Tibial artery (tissue), 4 donors: ENCODE measurements at regions not wholly inside any gene's neighbourhood (a gene's known extent, or its start where the extent isn't known, plus 50 kb on each side); places are given as distances from the start of the nearest gene placed in this dataset.

Source experiments
- DNase-seq, 2 donors: peaks; one replicate each; pipeline ENCODE4 v3.0.0-alpha.2; 2019
- H3K27ac ChIP-seq, 2 donors: fragments of 200-600 bp; sonication (generic) in 1 of 2; 1 replicate in 1 of 2; 2 replicates in 1 of 2; pipeline ENCODE4 v1.5.1; 2018 to 2019; ENCODE audit warnings: mild to moderate bottlenecking in 1 of 2
- H3K27me3 ChIP-seq, 2 donors: fragments of 200-600 bp; sonication (generic) in 1 of 2; one replicate each; pipeline versions ENCODE4 v1.5.1 to v1.6.0; 2016 to 2019
- H3K36me3 ChIP-seq, 3 donors: fragments of 200-600 bp; sonication (generic) in 2 of 3; one replicate each; pipeline ENCODE4 v1.5.1; 2016 to 2019; ENCODE audit warnings: mild to moderate bottlenecking in 2 of 3
- H3K4me1 ChIP-seq, 4 donors: fragments of 200-600 bp; sonication (generic) in 2 of 4; 1 replicate in 3 of 4; 2 replicates in 1 of 4; pipeline ENCODE4 v1.5.1; 2016 to 2019
- H3K4me3 ChIP-seq, 2 donors: fragments of 200-600 bp; sonication (generic) in 1 of 2; 1 replicate in 1 of 2; 2 replicates in 1 of 2; pipeline ENCODE4 v1.5.1; 2018 to 2019; ENCODE audit warnings: mild to moderate bottlenecking in 2 of 2
- H3K9me3 ChIP-seq, 3 donors: fragments of 200-600 bp; sonication (generic) in 1 of 3; one replicate each; pipeline ENCODE4 v1.5.1; 2016 to 2019
- CTCF ChIP-seq, 2 experiments: fragments of 200-600 bp in 1 of 2; fragments of 450-650 bp in 1 of 2; IDR thresholded peaks; one replicate each; pipeline ENCODE4 v1.5.1; 2017 to 2019; ENCODE audit warnings: antibody characterized with exemption in 2 of 2, mild to moderate bottlenecking in 1 of 2, moderate library complexity in 1 of 2
- intact Hi-C: fragments of 100-400 bp; cut with DNase I; formaldehyde crosslinking; loops from one replicate; pipeline ENCODE4 v1.15.0; 2023; ENCODE audit warnings: low total_unique reads

DNA sequence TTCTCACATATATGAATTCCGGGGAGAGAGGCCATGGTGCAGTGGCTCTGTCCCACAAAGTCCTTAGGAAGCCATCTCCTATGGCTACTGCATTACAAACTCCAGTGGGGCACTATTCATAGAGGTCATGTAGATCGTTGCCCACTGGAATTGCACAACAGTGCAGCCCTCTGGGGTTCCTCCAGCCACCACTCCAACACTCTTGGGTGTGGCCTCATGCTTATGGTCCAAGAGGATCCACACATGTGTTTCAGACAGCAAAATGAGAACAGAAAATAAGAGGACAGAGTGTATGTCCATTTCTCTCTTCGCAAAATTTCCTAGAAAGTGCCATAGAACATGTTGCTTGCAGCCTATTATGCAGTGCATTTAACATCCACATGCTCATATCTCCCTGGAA lies 444.2 kb upstream of the FAM241A start:
- H3K27me3 ChIP-seq, result no peaks in the 10 kb centered on the region
- no peak overlapping the region for H3K4me3 ChIP-seq
- H3K36me3 ChIP-seq, result no peaks in the 10 kb centered on the region
- TF ChIP-seq CTCF (IDR thresholded peaks at IDR 0.05), result no peak
- peaks cover 0 to 19% (median 0%) of the 10 kb centered on the region in 4 donors for H3K4me1 ChIP-seq
- no peak overlapping the region for H3K27ac ChIP-seq
- DNase-seq, result no peak
- intact Hi-C loops, result no loop called here
- H3K9me3 ChIP-seq, result no peaks in the 10 kb centered on the region

DNA sequence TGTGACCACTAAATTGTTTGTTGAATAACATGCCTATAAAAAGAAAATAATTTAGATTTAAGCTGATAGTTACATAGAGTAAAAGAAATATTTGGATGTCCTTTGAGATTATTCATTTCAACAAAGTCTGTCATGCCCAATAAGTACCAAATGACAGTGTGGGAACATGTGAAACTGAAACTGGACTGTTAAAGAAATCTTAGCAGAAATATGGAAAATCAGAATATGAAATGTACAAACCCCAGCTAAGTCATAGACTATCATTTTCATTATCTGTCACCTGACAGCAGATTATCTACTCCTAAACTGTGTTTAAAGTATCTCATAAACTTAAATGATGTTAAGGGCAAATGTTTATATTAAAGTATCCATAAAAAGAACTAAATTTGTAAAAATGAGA lies 437.8 kb upstream of the FAM241A start:
- intact Hi-C loops, result no loop called here
- Histone ChIP-seq H3K9me3 (no peaks in the 10 kb centered on the region), H3K4me3 (no peak overlapping the region), H3K4me1 (no peaks in the 10 kb centered on the region), H3K36me3 (no peaks in the 10 kb centered on the region), H3K27ac (no peak overlapping the region), H3K27me3 (no peaks in the 10 kb centered on the region)
- TF ChIP-seq CTCF (IDR thresholded peaks at IDR 0.05), result no peak
- no peak for DNase-seq

DNA sequence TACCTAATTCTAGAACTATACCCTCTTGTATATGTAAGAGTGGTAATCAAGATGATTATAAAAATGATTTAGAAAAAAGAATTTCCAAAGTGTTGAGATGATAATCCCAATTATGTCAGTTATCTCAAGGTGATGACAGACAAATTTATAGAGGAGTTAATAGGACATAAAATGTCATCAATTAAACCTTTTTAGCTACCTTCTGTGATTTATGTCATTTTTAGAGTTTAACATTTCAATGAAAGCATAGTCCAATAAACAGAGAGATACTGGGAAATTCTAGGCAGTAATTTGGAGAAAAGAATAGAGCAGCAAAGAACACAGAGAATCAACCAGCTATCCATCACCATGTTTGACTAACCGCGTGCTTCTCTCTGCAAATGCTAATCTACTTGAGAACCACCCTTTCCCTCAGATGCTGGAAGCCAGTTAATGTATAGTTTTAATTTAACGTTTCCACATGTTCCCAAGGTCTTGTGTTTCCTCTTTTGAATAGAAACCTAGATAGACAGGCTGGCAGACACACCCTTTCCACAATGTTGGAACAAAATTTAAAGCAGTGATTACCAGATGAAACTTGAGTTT lies 433.1 kb upstream of the FAM241A start:
- Histone ChIP-seq H3K36me3 (no peaks in the 10 kb centered on the region), H3K27ac (no peak overlapping the region), H3K4me1 (no peaks in the 10 kb centered on the region), H3K4me3 (no peak overlapping the region), H3K27me3 (no peaks in the 10 kb centered on the region), H3K9me3 (no peaks in the 10 kb centered on the region)
- no peak for TF ChIP-seq CTCF (IDR thresholded peaks at IDR 0.05)
- intact Hi-C loops, result no loop called here
- DNase-seq, result no peak

- Histone ChIP-seq H3K36me3 (no peaks in the 10 kb centered on the region), H3K4me3 (no peak overlapping the region), H3K27me3 (no peaks in the 10 kb centered on the region), H3K4me1 (no peaks in the 10 kb centered on the region), H3K9me3 (no peaks in the 10 kb centered on the region), H3K27ac (no peak overlapping the region)
- no peak for DNase-seq
- intact Hi-C loops, result no loop called here
- TF ChIP-seq CTCF (IDR thresholded peaks at IDR 0.05), result no peak
These were observed 432.0 kb upstream of the FAM241A start for GRCh38 chr4:111713276-111713675.

GRCh38 chr4:111717921-111718320 lies 427.3 kb upstream of the FAM241A start:
- H3K4me1 ChIP-seq, result no peaks in the 10 kb centered on the region
- H3K36me3 ChIP-seq, result no peaks in the 10 kb centered on the region
- no peak overlapping the region for H3K4me3 ChIP-seq
- no peak overlapping the region for H3K27ac ChIP-seq
- no peaks in the 10 kb centered on the region for H3K27me3 ChIP-seq
- no peaks in the 10 kb centered on the region for H3K9me3 ChIP-seq
- intact Hi-C loops, result no loop called here
- TF ChIP-seq CTCF (IDR thresholded peaks at IDR 0.05), result no peak
- no peak for DNase-seq
